ENCODE measurements at regions not wholly inside any gene's neighbourhood (a gene's known extent, or its start where the extent isn't known, plus 50 kb on each side); places are given as distances from the start of the nearest gene placed in this dataset.

DNA sequence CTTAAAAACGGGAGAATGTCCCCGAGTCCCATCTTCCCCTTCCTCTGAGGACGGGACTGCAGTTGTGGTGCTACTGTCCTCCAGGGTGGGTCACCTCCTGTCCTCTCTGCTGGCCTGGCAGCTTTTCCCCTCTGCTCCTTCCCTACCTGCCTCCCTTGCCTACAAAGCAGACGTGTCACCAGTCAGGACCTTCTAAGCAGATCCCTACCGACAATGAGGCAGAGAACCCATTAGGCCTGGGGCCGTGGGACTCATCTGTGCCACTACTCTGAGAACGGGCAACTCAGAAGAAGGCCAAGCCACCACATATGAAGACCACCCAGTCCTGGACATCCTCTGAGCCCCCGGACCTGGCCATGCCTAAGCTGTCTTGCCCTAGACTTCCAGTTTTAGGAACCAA, 103.0 kb upstream of the TEX51 start:
- no peak overlapping the region for H3K4me3 ChIP-seq (ENCODE audit: low read length)
- peaks cover 23% of the 10 kb centered on the region for H3K4me1 ChIP-seq (ENCODE audit: insufficient read depth, low read length)
- no peaks in the 10 kb centered on the region for H3K9me3 ChIP-seq (ENCODE audit: low read depth, low read length)
- H3K27me3 ChIP-seq (ENCODE audit: insufficient read depth, low read length) = no peaks in the 10 kb centered on the region

DNA sequence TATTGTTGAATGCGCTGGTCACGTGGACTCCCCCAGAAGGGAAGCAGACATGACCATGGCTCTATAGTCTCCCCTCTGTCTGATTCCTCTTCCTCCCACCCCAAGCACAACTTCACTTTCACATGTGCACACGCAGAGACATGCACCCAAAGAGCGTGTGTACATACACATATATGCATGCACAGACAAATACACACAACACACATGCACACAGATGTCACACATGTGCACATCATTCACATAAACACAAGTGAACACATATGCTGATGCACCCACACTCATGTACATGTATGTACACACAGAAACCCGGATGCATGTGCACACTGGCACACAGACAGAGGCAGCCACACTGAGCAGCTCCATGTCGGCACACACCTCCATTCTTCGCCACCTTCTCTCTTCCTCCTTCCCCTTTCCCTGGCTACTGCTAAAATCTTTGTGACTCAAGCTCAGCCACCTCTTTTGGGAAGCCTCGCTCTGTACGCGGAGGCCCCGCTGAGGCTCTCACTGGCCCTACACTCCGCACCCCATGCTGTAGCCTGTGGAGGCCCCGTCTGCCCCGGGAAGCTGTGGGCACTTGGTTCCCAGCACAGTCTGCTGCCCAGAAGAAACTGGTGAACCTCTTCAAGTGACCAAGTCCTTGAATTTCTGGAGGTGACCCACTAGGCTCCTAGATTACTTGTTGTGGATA, 101.6 kb upstream of the TEX51 start:
- no peaks in the 10 kb centered on the region for H3K27me3 ChIP-seq (ENCODE audit: insufficient read depth, low read length)
- H3K4me1 ChIP-seq (ENCODE audit: insufficient read depth, low read length) = peaks cover 26% of the 10 kb centered on the region
- H3K4me3 ChIP-seq (ENCODE audit: low read length) = no peak overlapping the region
- no peaks in the 10 kb centered on the region for H3K9me3 ChIP-seq (ENCODE audit: low read depth, low read length)

DNA sequence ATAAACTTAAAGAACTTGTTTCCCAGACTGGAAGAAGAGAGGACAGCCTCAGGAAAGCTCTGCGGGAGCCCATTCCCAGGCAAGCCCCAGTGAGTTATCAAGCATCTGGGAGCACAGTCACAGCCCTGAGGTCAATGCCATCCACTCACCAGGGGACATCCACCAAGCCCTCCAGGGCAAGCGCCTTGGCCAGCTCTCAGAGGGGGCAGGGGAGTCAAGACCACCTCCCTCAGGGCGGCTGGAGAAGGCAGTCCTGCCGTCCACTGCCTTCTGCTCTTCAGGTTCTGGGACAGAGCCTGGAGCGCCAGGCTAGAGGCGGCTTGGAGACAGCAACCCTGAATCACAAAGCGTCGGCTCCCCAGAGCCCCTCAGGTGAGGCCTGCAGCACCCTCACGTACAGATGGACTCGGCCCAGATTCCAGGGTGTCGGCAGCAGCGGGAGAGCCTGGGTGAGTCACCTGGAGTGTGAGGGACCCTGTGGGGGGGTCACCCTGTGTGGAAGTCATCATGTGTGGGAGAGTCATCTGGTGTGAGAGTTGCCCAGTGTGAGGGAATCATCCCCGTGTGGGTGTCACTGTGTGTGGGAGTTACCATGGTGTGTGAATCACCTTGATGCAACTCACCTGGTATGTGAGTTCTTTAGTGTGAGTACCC, 100.9 kb upstream of the TEX51 start:
- H3K27me3 ChIP-seq (ENCODE audit: insufficient read depth, low read length) = no peaks in the 10 kb centered on the region
- H3K9me3 ChIP-seq (ENCODE audit: low read depth, low read length) = no peaks in the 10 kb centered on the region
- H3K4me3 ChIP-seq (ENCODE audit: low read length) = no peak overlapping the region
- peaks cover 26% of the 10 kb centered on the region for H3K4me1 ChIP-seq (ENCODE audit: insufficient read depth, low read length)

DNA sequence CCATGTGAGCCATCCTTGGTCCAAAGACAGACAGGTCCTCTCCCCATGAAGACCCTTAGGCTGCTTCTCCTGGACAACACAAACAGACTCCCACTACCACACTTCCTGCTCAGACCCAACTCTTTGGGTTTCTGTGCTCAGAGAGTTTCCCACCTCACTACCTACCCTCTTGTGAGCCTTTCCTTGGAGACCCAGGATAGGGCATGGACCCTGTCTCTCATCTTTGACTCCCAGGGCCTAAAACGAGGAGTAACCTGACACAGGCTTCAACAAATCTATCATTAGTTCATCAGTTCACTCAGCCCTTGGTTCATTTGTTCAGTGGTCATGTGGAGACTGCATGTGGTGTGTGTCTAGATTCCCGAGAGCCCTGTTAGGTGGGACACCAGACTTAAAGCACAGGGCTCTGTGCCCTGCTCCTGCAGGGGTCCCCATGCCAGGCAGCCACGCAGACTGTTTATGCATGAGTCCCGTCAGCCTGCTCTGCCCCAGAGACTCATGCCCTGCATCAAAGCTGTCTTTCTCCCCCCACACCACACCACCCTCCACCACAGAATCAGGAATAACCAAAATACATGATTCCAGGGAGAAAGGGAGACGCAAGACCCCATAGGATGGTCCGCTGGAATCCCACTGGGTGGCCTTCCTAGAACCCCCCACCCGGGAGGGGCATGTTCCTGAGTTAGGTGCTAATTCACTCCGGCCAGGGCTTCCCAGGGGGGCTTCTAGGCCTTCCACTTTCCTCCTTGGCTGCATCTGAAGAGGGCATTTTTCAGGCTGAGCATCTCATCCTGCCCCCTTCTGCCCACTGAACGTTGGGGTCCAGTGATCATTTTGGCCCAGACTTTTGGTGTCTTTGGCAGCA, 100.2 kb upstream of the TEX51 start:
- Histone ChIP-seq H3K9me3 (ENCODE audit: low read depth, low read length) (no peaks in the 10 kb centered on the region), H3K27me3 (ENCODE audit: insufficient read depth, low read length) (no peaks in the 10 kb centered on the region), H3K4me1 (ENCODE audit: insufficient read depth, low read length) (peaks cover 26% of the 10 kb centered on the region), H3K4me3 (ENCODE audit: low read length) (no peak overlapping the region)

DNA sequence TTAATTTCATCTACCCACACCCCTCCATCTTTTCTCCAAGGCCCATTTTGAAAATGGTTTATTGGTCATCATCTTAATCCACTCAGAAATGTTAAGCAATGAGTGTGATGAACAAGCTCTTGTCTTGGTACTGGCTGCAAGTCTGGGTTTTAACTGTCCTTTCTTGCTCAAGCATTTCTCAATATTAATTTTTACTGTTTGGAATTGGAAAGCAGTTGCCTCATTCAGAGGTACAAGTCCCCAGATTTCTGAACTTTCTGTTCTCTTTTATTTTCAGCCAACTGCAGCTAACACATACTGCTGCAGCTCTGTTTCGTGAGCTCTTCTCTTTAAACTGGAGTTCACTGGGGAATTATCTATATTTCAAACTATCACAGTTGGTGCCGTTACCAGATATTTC, 99.4 kb upstream of the TEX51 start:
- H3K4me1 ChIP-seq (ENCODE audit: insufficient read depth, low read length) = peaks cover 26% of the 10 kb centered on the region
- H3K4me3 ChIP-seq (ENCODE audit: low read length) = no peak overlapping the region
- H3K9me3 ChIP-seq (ENCODE audit: low read depth, low read length) = no peaks in the 10 kb centered on the region
- no peaks in the 10 kb centered on the region for H3K27me3 ChIP-seq (ENCODE audit: insufficient read depth, low read length)

DNA sequence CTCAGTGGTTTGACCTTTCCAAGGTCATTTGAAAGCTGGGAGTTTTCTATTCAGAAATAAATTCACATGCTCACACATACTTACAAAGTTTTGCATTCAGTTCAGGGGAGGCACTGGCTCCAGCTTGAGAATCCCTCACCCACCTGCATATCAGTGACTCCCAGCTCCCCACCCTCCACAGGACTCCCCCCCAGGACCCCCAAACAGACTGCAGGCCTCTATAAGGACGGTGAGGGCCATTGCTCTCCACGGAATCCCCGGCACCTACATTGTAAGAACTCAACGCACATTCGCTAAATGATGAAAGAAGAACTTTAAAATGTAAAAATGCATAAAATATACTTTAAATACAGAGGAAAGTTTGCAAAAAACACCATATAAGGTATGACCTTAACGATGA, 97.2 kb upstream of the TEX51 start:
- Histone ChIP-seq H3K27me3 (ENCODE audit: insufficient read depth, low read length) (no peaks in the 10 kb centered on the region), H3K4me1 (ENCODE audit: insufficient read depth, low read length) (peaks cover 26% of the 10 kb centered on the region), H3K4me3 (ENCODE audit: low read length) (no peak overlapping the region), H3K9me3 (ENCODE audit: low read depth, low read length) (no peaks in the 10 kb centered on the region)

DNA sequence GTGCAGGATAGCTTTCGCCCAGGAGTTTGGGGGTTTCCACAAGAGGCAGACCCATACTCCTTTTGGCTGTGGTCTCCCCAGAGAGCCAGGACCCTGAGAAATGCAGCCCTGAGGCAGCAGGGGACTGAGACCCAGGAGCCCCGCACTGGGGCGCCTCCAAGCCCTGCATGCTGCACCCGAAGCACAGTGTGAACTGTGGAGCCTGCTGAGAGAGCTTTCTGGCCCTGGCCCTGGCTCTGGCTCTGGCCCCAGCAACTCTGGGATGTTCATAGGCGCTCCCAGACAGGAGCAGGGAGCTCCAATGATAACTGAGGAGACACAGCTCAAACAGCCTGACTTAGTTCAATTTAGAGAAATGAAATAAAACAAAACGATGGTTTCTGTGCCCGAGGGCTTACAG, 96.4 kb upstream of the TEX51 start:
- Histone ChIP-seq H3K27me3 (ENCODE audit: insufficient read depth, low read length) (no peaks in the 10 kb centered on the region), H3K4me1 (ENCODE audit: insufficient read depth, low read length) (peaks cover 26% of the 10 kb centered on the region), H3K9me3 (ENCODE audit: low read depth, low read length) (no peaks in the 10 kb centered on the region), H3K4me3 (ENCODE audit: low read length) (no peak overlapping the region)

DNA sequence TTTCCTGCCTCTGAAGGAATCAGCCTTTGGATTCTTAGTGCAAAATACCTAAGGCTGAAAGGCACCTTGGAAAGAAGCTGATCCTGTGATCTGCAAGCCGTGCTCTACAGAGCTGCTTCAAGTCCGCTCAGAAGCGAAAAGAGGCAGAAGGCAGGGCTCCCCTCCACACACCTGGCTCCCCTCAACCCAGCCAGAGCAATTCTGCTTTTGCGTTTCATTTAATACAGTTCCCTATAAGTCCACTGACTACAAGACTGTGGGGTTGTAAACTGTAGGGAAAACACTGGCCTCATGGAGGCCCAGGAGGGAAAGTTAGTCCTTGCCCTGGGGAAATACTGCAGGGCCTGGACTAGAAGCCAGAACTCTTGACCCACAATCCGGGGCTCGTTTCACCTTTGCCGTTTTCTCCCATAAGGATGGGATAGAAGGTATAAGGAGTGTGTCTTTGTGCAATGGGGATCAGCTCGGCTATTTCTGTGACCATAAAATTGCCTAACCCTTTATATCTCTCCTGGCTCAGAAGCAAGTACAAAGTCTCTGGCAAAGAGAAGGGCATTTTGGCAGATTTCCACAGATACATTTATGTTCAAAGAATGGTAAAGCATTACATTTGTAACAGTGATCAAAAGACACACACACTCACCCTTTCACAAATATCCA, 95.8 kb upstream of the TEX51 start:
- H3K27me3 ChIP-seq (ENCODE audit: insufficient read depth, low read length) = no peaks in the 10 kb centered on the region
- H3K9me3 ChIP-seq (ENCODE audit: low read depth, low read length) = no peaks in the 10 kb centered on the region
- H3K4me3 ChIP-seq (ENCODE audit: low read length) = no peak overlapping the region
- H3K4me1 ChIP-seq (ENCODE audit: insufficient read depth, low read length) = peaks cover 26% of the 10 kb centered on the region

DNA sequence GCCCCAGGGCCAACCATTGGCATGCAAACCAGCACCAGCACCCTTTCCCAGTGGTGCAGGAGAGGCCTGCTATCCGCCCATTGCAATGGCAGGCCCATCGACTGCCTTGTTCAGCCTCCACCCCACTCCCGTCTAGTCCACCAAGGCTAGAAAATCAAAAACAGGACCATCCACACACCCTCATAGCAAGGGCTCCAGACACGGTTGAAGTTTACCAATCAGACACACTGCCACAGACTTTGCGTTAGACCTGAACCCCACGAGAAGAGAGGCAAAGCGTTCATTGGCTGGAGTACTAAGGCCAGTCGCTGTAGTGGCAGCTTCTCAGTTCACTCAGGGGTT, 95.3 kb upstream of the TEX51 start:
- H3K27me3 ChIP-seq (ENCODE audit: insufficient read depth, low read length) = no peaks in the 10 kb centered on the region
- H3K9me3 ChIP-seq (ENCODE audit: low read depth, low read length) = no peaks in the 10 kb centered on the region
- H3K4me1 ChIP-seq (ENCODE audit: insufficient read depth, low read length) = peaks cover 23% of the 10 kb centered on the region
- no peak overlapping the region for H3K4me3 ChIP-seq (ENCODE audit: low read length)

DNA sequence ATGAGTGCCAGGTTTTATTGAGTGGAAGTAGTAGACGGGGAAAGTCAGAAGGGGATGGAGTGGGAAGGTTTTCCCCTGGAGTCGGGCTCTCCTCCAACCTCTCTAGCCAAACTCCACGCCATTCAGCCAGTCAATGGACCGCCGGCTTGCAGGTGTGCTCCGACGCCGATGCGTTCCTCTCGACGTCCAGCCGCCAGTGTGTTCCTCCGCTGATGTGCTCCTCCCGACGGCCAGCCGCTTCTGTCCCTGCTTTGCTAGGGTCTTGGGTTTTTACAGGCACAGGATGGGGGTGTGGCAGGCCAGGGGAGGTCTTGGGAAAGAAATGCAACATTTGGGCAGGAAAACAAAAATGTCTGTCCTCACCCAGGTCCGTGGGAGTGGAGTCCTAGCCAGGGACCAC, 94.3 kb upstream of the TEX51 start:
- no peaks in the 10 kb centered on the region for H3K9me3 ChIP-seq (ENCODE audit: low read depth, low read length)
- H3K4me3 ChIP-seq (ENCODE audit: low read length) = no peak overlapping the region
- no peaks in the 10 kb centered on the region for H3K27me3 ChIP-seq (ENCODE audit: insufficient read depth, low read length)
- peaks cover 13% of the 10 kb centered on the region for H3K4me1 ChIP-seq (ENCODE audit: insufficient read depth, low read length)

DNA sequence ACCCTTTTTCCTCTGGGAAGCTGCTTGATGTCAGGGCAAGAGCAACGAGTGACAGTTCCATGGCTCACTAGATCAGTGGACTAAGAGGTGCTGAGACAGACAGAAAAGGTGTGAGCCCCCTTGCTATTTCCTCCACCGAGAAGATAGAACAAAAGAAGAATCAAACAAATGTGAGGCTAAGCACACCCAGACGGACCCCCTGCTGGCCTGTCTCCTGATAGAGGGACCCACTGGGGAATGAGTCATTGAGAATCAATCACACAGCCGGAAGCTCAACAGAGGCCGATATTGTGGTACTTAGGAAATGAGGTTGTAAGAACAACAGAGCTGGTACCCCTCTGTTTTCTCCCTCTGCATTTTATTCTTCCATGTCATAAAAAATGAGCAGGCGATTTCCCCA, 89.8 kb upstream of the TEX51 start:
- H3K4me3 ChIP-seq (ENCODE audit: low read length) = no peak overlapping the region
- H3K27me3 ChIP-seq (ENCODE audit: insufficient read depth, low read length) = peaks cover 2% of the 10 kb centered on the region
- no peaks in the 10 kb centered on the region for H3K9me3 ChIP-seq (ENCODE audit: low read depth, low read length)
- peaks cover 6% of the 10 kb centered on the region for H3K4me1 ChIP-seq (ENCODE audit: insufficient read depth, low read length)

DNA sequence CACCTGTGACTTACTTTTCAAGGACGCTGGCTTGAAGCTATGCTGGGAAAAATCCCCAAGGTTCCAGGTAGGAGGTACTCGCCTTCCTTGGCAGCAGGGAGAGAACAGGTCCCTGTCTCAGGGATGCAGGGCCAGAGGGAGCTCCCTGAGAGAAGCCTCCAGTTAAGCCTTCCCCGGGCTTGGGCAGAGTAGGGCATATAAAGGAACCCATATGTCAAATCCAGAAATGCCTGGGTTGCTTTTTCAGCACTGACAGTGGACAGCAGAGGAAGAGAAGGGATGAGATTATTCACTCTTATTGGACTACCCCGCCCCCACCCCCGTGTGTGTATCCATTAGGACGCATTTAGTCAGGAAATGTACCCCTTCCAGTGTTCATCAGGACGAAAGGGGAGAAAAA, 89.3 kb upstream of the TEX51 start:
- Histone ChIP-seq H3K9me3 (ENCODE audit: low read depth, low read length) (no peaks in the 10 kb centered on the region), H3K4me3 (ENCODE audit: low read length) (no peak overlapping the region), H3K4me1 (ENCODE audit: insufficient read depth, low read length) (peaks cover 6% of the 10 kb centered on the region), H3K27me3 (ENCODE audit: insufficient read depth, low read length) (peaks cover 2% of the 10 kb centered on the region)

DNA sequence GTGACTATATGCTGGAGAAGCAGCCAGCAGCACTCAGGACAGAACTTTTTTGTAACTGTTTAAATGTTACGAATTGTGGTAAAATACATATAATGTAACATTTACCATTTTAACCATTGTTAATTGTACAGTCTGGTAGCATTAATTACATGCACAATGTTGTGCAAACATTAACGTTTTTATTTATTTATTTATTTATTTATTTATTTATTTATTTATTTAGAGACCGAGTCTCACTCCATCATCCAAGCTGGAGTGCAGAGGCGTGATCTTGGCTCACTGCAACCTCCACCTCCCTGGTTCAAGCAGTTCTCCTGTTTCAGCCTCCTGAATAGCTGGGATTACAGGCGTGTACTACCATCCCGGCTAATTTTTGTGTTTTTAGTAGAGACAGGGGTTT, 88.7 kb upstream of the TEX51 start:
- Histone ChIP-seq H3K27me3 (ENCODE audit: insufficient read depth, low read length) (peaks cover 2% of the 10 kb centered on the region), H3K4me3 (ENCODE audit: low read length) (no peak overlapping the region), H3K9me3 (ENCODE audit: low read depth, low read length) (no peaks in the 10 kb centered on the region), H3K4me1 (ENCODE audit: insufficient read depth, low read length) (peaks cover 6% of the 10 kb centered on the region)

DNA sequence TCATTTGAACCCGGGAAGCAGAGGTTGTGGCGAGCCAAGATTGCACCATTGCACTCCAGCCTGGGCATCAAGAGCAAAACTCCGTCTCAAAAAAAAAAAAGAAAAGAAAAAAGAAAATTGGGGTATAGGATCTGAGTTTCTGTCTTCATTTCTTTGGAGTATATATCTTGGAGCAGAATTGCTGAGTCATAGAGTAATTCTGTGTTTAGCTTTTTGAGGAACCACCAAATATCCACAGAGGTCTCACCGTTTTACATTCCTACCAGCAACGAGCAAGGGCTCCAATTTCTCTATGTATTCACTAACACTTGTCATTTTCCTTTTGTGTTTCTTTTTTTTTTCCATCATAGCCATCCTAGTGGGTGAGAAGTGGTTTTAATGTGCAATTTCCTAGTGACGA, 87.6 kb upstream of the TEX51 start:
- Histone ChIP-seq H3K4me1 (ENCODE audit: insufficient read depth, low read length) (peaks cover 6% of the 10 kb centered on the region), H3K4me3 (ENCODE audit: low read length) (no peak overlapping the region), H3K9me3 (ENCODE audit: low read depth, low read length) (no peaks in the 10 kb centered on the region), H3K27me3 (ENCODE audit: insufficient read depth, low read length) (peaks cover 2% of the 10 kb centered on the region)

DNA sequence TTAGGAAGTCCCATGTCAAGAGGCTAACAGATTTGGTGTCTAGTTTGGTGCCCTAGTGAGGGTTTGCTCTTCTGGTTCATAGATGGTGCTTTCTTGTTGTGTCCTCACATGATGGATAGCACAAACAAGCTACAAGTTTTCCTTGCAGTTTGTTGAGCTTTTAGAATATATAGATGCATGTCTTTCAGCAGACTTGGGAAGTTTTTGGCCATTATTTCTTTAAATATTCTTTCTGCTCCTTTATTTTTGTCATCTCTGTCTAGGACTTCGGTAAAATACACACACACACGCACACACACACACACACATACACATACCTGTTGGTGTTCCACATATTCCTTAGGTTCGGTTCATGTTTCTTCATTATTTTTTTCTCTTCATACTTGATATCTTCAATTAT, 81.5 kb upstream of the TEX51 start:
- no peaks in the 10 kb centered on the region for H3K4me1 ChIP-seq (ENCODE audit: insufficient read depth, low read length)
- H3K9me3 ChIP-seq (ENCODE audit: low read depth, low read length) = no peaks in the 10 kb centered on the region
- no peak overlapping the region for H3K4me3 ChIP-seq (ENCODE audit: low read length)
- H3K27me3 ChIP-seq (ENCODE audit: insufficient read depth, low read length) = peaks cover 2% of the 10 kb centered on the region

All from mononuclear cell (primary cell).